Stromal cell of bone marrow (primary cell): ENCODE measurements at regions not wholly inside any gene's neighbourhood (a gene's known extent, or its start where the extent isn't known, plus 50 kb on each side); places are given as distances from the start of the nearest gene placed in this dataset.
"Not testable (repeated sequence)": the region's sequence is repeated elsewhere in the genome, so short reads cannot be mapped to it uniquely, and the experiment has no call there.

Experiments
- DNase-seq: peaks from one replicate; pipeline ENCODE4 v3.0.0-alpha.2; 2012; ENCODE audit warnings: low read depth

DNA sequence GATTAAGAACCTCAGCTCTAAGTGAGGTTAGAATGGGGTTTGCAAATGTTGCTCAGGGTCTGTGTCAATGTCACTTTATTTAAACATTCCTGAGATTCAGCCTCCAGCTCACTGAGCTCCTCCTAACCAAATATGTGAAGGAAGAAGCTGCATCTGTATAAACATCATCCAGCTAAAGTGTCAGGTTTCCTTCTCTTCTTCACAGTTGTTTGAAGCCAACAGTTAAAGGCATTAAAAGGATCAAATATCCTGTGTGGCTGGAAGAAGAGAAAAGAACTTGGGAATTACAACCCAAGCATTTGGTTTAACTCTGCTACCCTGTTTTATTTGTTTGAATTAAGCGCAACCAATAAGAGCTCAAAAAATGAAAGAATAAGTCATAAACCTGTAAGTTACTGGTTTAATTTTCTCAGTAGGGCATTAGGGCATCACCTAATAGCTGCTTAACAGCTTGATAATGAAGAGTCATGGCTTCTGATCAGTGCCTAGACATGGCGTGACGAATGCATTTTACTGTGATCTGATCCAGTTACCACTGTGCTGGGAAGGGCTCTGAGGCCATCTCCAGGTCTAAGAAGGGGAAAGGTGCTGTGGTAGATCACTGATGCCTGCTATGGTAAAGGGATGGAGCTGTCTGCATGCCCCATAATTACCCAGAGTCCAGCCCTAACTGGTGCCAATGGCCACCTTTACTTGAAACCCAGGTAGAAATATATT is 165.7 kb upstream of the TSC22D2 start:
- no peak for DNase-seq

DNA sequence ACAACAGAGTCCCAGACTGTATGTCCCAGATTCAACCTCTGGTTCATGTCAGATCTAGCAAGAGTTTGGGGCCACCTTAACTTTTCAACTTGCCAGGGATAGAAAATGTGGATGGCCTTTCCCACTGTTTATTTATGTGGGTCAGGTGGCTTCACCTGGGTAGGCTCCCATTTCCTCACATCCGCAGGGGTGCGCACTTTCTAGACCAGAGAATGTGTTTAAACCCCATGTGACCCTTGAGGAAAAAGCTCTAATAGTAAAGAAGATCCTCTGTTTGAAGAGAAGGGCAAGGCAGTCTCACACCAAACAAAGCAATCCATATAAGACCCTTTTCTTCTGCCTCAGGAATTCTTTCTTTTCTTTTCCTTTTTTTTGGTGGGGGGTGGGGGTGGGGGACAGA is 167.2 kb upstream of the TSC22D2 start:
- no peak for DNase-seq

DNA sequence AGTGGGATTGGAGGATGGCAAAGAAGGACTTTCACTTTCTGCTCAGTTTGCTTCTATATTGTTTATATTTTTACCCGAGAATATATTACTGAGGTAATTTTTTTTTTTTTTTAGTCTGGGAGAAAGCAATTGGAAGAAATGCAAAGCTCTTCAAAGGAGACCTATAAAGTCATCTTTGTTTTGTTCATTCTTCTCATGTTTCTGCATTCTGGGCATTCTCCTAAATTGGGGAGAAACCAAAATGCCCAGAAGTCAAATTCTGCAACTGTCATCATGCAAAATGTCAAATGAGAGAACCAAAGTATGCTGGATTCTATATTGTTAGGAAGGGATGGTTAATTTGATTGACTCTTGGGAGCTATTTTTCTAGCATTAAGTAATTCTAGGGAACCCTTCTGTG is 168.3 kb upstream of the TSC22D2 start:
- no peak for DNase-seq

DNA sequence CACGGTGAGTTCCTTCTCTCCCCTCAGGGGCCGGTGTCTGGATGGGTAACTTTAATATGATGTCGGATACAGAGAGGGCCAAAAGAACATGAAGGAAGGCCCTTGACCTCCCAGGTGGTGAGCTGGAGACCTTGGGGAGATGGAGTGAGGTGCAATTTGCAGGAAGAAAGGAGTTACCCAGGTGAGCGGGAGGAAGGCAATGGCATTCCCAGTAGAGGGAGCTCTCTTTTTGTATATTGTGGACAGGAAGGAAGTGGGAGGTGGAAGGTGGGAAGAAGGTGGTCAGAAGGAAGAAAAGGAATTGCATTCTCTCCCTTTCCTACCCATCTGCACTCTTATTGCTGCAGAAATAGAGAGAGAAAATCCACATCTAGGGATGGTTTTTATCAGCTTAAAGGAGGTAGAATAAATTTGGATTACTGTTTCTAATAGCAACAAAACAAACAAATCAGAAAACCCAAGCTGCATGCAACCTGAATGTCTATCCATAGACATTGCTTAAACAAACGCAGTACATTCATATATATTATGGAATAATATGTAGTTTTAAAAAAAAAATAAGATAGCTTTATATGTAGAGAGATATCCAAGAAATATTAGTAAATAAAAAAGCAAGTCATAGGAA is 169.0 kb upstream of the TSC22D2 start:
- no peak for DNase-seq

DNA sequence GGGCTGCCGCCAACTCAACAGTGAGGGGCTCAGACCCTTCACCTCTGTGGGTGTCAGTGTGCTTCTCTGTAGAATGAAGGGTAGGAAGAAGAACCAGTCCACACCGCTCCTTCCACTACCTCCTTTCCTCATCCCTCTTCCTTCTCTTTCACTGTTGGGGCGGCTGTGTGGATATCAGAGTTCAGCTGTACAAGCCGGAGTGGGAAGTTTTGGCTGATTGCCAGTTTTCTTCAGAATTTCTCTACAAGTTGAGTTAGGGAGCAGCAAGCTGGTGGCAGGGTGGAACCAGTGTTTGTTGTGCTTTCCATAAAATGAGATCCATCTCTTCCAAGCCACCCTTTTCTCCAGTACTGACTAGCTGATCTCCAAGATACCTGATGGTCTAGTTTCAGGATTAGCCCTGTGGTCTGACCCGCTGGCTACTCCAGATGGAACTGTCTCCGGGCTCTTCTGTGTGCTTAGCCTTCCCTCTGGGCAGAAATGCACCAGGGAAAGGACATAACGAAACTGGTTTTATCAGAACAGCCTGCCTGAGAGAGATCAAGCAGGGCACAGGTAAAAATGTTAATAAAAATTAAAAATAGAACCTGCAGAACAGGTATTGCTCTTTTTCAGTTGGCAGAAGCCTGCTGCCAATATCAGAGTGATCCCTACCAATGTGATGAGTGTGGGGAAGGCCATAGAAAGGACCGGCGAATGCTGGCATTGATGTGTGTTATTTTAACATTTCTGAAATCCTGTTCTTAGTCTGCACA is 169.9 kb upstream of the TSC22D2 start:
- no peak for DNase-seq

DNA sequence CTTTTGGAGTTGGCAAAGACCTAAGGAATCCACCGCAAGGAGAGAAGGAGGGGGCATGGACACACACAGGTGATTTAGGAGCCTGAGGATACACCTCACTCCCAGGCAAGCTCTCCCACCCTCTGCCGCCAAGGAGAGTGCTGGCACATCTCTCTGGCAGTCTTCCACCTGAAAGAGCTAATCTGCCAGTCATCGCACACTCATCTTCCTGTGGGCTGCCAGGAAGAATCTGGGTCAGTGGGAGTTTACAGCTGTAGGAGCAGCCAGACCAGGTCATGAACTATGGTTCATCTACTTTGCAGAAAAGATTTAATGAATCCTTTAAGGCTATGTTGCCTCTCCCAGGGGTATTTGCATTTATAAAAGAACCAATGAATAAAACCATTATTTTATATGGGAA is 170.6 kb upstream of the TSC22D2 start:
- peak; percentile 69 for DNase-seq

DNA sequence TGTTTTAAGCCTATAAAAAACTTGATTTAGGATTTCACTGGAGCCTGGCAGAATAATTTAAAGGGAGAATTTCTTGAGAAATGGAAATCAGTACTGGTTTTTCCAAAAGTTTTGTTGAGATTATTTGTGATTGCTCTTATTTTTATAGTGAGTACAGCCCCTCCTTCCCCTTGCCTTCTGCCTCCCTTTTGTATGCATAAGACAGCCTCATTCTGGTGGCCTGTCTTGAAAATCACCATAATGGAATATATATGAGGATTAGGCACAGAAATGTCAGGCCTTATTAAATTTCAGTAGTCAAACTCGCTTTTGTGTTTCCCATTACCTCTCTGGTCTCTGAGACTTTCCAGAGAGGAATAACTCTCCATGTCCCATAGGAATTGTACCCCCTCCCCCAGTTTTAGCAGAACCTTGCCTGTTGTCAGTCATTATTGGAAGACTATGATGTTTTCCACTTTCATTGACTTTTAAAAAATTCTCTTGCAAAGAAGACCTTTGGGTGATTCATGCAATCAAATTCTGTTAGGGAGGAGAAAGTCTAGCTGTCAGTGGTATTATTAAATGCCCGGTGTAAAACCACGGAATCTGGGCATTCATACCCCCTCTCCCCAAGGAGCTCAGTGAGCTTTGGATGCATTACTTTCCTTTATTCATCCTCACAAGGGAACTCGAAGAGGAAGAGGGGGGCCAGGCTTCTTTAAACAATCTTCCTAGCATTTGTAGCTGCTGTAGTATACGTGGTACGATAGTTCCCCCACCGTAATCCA is 171.6 kb upstream of the TSC22D2 start:
- DNase-seq, result peak; percentile 35

DNA sequence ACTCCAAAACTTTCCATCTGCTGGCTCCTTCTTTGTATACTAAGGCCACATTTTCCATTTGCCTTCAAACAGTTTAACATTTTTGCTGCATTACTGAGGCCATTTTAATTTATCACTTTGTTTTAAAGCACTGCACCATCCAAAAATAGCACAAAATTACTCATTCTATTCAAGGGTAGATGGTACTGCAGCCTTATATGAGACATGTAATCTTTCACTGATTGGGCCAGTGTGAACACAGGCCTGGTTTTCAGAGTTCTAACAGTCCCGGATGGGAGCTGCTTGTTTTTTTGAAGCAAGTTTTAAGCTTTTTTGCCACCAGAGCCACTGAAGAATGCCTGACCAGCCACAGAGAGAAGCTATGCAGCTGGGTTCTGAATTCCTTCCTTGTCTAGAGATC is 172.3 kb upstream of the TSC22D2 start:
- peak; percentile 88 for DNase-seq

DNA sequence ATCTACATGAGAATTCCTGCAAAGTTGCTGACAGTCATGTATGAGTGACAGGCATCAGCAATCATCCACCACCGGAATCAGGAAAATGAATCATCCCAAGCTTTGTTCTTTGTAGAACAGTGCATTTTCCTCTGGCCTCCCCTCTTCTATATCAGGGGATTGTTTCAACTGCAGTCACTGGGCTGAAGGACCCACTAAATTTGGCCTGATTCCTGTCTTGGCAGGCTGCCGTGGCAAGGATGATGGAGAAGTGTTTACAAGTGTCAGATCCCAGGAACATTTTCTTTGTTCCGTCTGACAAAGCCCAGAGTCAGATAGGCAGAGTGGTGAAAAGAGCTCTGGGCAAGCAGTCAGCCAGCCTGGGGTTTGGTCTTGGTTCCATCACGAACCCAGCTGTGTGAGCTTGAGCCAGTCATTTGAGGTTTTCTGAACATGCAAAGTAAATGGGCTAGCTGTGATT is 175.1 kb upstream of the TSC22D2 start:
- DNase-seq, result peak; percentile 67

DNA sequence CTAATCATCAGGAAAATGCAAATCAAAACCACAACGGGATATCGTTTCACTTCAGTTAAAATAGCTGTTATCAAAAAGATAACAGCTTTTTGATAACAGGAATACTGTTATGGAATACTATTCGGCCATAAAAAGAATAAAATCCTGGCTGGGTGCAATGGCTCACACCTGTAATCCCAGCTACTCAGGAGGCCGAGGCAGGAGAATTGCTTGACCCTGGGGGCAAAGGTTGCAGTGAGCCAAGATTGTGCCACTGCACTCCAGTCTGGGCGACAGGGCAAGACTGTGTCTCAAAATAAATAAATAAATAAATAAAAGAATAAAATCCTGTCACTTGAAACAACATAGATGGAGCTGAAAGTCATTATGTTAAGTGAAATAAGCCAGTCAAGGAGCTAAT is 178.1 kb upstream of the TSC22D2 start:
- no peak for DNase-seq

DNA sequence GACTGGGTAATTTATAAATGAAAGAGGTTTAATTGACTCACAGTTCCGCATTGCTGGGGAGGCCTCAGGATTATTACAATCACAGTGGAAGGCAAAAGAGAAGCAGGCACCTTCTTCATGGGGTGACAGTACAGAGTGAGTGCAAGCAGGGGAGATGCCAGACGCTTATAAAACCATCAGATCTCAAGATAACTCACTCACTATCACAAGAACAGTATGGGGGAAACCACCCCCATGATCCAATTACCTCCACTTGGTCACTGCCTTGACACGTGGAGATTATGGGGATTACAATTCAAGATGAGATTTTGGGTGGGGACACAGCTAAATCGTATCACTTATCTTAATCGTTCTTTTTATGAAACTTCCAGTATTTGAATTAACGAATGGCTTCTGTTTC is 179.5 kb upstream of the TSC22D2 start:
- DNase-seq, result not testable (repeated sequence)

DNA sequence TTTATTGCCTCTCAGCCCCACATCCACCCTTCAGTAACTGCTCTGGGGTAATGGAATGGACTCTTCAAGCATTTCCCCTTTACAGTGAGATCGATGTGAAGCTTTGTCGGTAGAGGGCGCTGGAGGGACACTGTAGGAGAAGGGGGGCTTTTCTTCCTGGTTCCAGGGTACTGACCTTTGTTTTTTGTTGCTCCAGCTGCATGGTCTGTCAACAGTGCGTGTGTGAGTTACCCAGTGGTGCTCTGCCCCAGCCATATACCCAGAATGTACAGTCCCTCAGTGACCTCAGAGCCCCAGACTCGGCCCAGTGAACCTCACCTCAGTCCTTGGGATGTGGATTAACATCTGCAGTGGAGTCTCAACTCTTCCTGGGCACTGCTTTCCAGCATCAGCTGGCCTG is 180.3 kb upstream of the TSC22D2 start:
- peak; percentile 44 for DNase-seq

DNA sequence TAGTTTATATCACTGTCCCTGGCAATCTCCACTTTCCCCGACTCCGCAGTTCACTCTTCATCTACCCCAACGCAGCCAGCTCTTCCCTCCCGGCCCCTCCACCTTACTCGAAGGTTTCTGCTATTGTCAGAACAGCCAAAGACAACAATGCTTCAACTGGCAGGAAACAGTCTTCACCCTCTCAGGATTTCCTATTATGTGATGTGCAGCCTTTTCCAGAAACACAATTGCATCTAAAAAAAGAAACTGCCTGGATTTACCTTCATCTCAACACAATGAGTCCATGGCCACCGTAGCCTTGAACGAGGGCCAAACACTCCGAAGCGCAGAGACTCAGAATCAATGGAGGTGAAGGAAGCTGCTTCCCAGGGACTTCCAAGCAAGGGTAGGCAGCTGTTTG is 182.1 kb upstream of the TSC22D2 start:
- DNase-seq, result no peak

DNA sequence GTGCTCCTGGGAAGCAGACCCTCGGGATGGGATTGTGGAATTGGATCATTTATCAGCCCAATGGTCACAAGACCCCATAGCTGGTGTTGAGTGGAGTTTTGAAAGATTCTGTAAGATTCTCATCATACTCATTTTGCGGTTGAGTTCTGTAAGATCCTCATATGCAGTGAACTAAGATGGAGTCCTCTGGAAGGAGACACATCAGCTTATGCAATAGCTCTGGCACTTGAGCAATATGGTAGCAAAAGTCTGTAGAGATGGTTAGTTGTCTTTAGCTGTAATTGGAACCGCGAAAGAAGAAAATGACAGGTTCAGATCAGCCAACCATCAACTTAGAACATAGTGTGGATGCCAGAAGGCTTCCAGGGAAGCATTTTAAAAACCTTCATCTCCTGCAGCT is 184.5 kb upstream of the TSC22D2 start:
- no peak for DNase-seq

DNA sequence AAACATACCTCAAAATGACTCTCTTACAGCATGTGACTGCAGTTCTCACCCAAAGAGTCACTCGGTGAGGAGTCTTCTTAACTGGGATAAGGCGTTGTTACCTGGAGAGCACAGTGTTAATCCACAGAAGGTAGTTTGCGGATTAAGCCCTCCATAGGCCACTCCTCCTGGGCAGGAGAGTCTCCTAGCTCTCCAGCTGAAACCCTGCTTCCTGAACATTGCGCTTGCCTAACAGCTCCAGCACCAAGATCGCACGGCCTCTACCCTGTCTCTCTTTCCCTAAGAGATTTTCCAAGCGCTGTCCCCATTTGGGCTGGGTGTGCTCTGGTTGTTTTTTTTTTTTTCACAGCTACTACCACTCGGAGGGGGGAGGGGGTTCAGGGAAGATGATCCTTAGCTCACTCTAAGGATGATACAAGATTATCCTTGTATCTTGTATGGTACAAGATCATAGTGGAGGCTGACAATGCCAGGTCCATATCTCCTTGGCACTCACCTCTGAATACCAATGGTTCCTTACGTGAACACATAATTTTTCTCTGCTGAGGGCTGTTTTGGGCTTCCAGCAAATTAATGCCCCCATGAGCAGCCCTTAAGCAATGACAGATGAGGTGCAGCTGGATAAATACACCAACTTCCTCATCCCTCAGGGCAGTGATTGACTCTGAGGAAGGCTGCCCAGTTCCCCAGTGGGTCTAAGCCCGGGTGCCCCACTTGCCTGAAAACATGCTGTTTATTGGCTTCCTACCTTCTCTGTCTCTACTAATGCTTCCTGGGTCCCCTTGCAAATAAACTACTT is 185.2 kb upstream of the TSC22D2 start:
- no peak for DNase-seq

DNA sequence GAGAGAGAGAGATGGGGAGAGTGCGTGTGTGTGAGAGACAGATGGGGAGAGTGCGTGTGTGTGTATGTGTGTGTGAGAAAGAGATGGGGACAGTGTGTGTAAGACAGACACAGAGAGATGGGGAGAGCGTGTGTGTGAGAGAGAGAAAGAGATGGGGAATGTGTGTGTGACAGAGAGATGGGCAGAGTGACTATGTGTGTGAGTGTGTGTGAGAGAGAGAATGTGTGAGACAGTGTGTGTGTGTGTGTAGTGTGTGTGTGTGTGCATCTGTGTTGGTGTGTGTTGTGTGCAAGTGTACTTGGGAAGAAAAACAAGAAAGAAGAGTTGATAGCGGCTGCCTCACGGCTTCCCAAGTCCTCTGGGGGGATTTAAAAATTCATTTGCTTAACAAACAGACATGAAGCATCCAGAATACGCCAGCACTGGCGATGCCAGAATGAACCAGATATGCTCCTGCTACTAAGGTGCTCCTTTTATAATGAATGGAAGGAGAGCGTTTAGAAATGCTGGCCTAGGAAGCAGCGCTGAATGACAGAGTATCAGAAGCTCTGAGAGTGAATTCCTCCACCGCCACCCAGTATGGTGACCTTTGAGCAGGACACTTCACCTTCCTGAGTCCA is 186.1 kb upstream of the TSC22D2 start:
- DNase-seq, result no peak

DNA sequence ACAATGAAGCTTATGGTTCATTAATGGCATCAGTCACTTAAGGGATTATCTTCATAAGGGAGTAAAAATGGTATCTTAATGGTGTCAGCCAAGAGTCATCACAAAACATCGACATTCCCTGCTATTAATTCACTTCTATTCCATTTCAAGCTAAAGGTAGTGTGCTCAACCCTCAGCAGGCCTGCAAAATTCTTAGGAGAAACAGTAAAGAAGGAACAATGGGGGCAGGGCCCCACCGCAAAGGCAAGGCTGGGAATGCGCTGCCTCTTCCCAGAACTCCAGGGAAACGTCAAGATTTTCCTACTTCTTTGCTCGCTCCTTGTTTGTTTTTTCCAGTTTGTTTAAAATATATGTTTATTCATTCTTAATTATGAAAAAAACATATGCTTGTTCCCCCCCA is 187.3 kb upstream of the TSC22D2 start:
- no peak for DNase-seq

DNA sequence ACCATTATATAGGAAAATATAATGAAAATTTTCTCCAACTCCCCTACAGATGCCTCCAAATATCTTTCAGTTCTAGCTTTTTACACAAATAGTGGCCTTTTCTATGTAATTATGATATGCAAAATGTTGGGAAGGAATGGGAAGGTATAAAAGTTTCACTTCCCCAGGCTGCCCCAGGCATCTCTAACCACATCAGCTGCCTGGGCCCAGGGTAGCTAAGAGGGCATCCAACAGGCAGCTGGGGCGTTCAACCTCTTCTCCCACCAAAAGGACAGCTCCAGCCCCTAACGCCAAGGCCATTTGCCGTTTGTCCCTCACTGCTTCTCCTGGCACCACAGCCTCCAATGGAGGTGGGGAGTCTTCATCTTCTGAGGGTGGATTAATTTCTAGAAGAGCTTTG is 188.1 kb upstream of the TSC22D2 start:
- no peak for DNase-seq

DNA sequence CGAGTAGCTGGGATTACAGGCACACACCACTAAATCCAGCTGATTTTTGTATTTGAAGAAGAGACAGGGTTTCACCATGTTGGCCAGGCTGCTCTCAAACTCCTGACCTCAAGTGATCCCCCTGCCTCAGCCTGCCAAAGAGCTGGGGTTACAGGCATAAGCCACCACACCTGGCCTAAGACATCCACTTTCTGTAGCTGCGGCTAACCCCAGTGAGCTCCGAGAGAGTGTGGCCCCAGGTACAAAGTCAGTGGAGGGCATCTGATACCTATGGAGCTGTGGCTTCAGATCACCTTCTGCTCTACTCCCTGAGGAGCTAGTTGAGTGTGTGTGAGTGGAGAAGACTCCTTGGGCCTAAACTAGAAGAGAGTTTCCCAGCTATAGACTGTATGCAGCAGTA is 189.3 kb upstream of the TSC22D2 start:
- no peak for DNase-seq

DNA sequence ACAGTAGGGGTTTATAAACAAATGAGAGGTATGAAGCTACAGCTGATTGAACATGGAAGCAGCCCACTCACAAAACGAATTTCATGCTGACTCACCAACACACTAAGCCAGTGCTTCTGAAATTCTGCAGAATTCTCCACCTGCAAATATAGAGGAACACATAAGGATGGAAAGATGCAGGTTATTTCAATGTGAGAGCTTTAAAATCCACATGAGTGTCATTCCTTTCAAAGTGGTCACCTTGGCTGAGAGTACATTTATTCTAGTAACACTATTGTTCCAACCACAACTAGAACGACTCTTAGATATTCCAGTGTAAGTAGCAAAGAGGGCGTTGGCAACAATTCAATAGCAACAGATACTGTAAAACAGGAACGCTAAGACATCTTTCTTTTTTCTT is 189.9 kb upstream of the TSC22D2 start:
- no peak for DNase-seq

DNA sequence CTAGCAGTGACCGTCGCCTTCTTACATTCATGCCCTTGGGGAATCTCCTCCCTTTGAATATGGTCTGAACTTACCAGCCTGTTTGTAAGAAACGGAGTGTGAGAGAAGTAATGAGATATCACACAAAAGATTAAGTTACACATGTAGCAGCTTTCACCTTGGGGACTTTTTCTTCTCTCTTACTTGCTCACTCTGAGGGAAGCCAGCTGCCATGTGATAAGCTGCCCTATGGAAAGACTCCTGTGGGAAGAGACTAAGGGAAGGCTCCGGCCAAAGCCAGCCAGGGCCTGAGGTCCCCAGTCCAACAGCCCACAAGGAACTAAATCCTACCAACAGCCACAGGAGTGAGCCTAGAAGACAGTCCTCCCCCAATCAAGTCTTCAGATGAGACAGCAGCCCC is 190.4 kb upstream of the TSC22D2 start:
- no peak for DNase-seq
